K562 (cell line): ENCODE measurements at regions not wholly inside any gene's neighbourhood (a gene's known extent, or its start where the extent isn't known, plus 50 kb on each side); places are given as distances from the start of the nearest gene placed in this dataset.

Experiments used
- ATAC-seq: fragments of 200-7000 bp; cut with Tn5 transposase; 3 replicates; pipeline ENCODE4 v1.9.1; 2020; ENCODE audit warnings: moderate library complexity
- BruUV-seq: library from RNA; stranded (reverse); fragments of 400-500 nt; replicated peaks from 2 replicates; lab custom pipeline; 2021; lab: Mats Ljungman, UMichigan
- CTCF ChIA-PET: fragments of 300-600 bp; formaldehyde crosslinking; extraction: SDS; loops from one replicate; lab custom pipeline; 2021; ENCODE audit warnings: low intra/inter-chr PET ratio; lab: Yijun Ruan, JAX
- POLR2A ChIA-PET: fragments of 300-600, 350-650 bp; sonication (Branson Sonifier 250); formaldehyde crosslinking; extraction: SDS; loops from one replicate; lab custom pipeline; 2021; ENCODE audit warnings: antibody characterized with exemption, inconsistent platforms; lab: Yijun Ruan, JAX
- DNase-seq, 4 experiments: peaks; one replicate each; pipeline versions ENCODE4 v3.0.0 to v3.0.0-alpha.2; 2011 to 2018; ENCODE audit warnings: low spot score in 3 of 4, mixed read lengths in 3 of 4; ENCODE audit errors: extremely low read depth in 1 of 4
- FAIRE-seq: peaks from 2 replicates; lab custom pipeline; 2011; peaks lifted over from hg19 to GRCh38; lab: Jason Lieb, UNC
- H2AFZ ChIP-seq: 2 replicates; pipeline ENCODE4 v1.6.0; 2011; ENCODE audit warnings: low read depth, low read length, control low read depth, inconsistent platforms
- H3K27ac ChIP-seq: fragments of 200-600 bp; 3 replicates; pipeline ENCODE4 v1.8.0; 2011; ENCODE audit warnings: low read depth, mild to moderate bottlenecking, control low read depth, inconsistent platforms, low read length, moderate library complexity, mixed read lengths; ENCODE audit errors: extremely low read depth
- H3K27me3 ChIP-seq, 2 experiments: fragments of 300-600 bp in 1 of 2; 2 replicates in 1 of 2; 3 replicates in 1 of 2; pipeline versions ENCODE4 v1.6.0 to v1.8.0; 2011; ENCODE audit warnings: inconsistent platforms in 2 of 2, low read length in 2 of 2, mild to moderate bottlenecking in 1 of 2, mixed read lengths in 1 of 2, moderate library complexity in 1 of 2; ENCODE audit not compliant: control insufficient read depth in 2 of 2, insufficient read depth in 2 of 2
- H3K36me3 ChIP-seq: fragments of 300-600 bp; 3 replicates; pipeline ENCODE4 v1.8.0; 2011; ENCODE audit warnings: mild to moderate bottlenecking, low read length, inconsistent platforms; ENCODE audit not compliant: control insufficient read depth, insufficient read depth
- H3K4me1 ChIP-seq, 2 experiments: fragments of 200-600 bp in 1 of 2; replicated peaks in 1 of 2; 2 replicates in 1 of 2; 3 replicates in 1 of 2; pipeline versions ENCODE4 v1.5.1 to v1.8.0; 2011; ENCODE audit warnings: inconsistent platforms in 2 of 2, low read length in 2 of 2, mild to moderate bottlenecking in 1 of 2, mixed read lengths in 1 of 2, moderate library complexity in 1 of 2; ENCODE audit not compliant: control insufficient read depth in 2 of 2, insufficient read depth in 2 of 2
- H3K4me2 ChIP-seq: 2 replicates; pipeline ENCODE4 v1.6.1; 2011; ENCODE audit warnings: low read length, control low read depth, inconsistent platforms, mixed read lengths; ENCODE audit not compliant: insufficient read depth
- H3K4me3 ChIP-seq: fragments of 200-600 bp; sonication (generic), shearing (Covaris generic); 2 replicates; pipeline ENCODE4 v1.5.1; 2016; ENCODE audit warnings: control low read depth, inconsistent platforms
- H3K79me2 ChIP-seq: fragments of 200-600 bp; 3 replicates; pipeline ENCODE4 v1.8.0; 2011; ENCODE audit warnings: low read length, inconsistent platforms; ENCODE audit not compliant: control insufficient read depth, insufficient read depth
- H3K9ac ChIP-seq, 2 experiments: 2 replicates each; pipeline versions ENCODE4 v1.6.0 to v1.6.1; 2011; ENCODE audit warnings: low read depth in 2 of 2, low read length in 2 of 2, control low read depth in 1 of 2, inconsistent platforms in 1 of 2, mild to moderate bottlenecking in 1 of 2, mixed read lengths in 1 of 2; ENCODE audit not compliant: insufficient read depth in 1 of 2
- H3K9me1 ChIP-seq: one replicate; pipeline ENCODE4 v1.6.0; 2011; ENCODE audit warnings: inconsistent platforms, mild to moderate bottlenecking, low read length, moderate library complexity; ENCODE audit not compliant: control insufficient read depth, insufficient read depth
- H3K9me3 ChIP-seq: replicated peaks from 2 replicates; pipeline ENCODE4 v1.5.1; 2011; ENCODE audit warnings: low read depth, low read length, inconsistent platforms; ENCODE audit not compliant: control insufficient read depth, insufficient read depth
- H4K20me1 ChIP-seq: replicated peaks from 2 replicates; pipeline ENCODE4 v1.6.1; 2011; ENCODE audit warnings: low read length, inconsistent platforms, mixed read lengths; ENCODE audit not compliant: control insufficient read depth, insufficient read depth
- BCOR ChIP-seq: fragments of 450-650 bp; IDR thresholded peaks from 2 replicates; pipeline ENCODE4 v1.6.1; 2016
- CC2D1A ChIP-seq: fragments of 450-650 bp; IDR thresholded peaks from 2 replicates; pipeline ENCODE4 v1.6.1; 2017; ENCODE audit warnings: mild to moderate bottlenecking
- CEBPB ChIP-seq: fragments of 450-650 bp; IDR thresholded peaks from 2 replicates; pipeline ENCODE4 v1.6.1; 2016; ENCODE audit warnings: missing genetic modification characterization, missing compliant biosample characterization
- CREB1 ChIP-seq, 2 experiments: sonication (generic) in 1 of 2; formaldehyde crosslinking in 1 of 2; IDR thresholded peaks; 2 replicates each; pipeline versions ENCODE4 v1.6.1 to v1.8.0; 2012 to 2022; ENCODE audit warnings: inconsistent platforms in 1 of 2, mild to moderate bottlenecking in 1 of 2, missing genetic modification reagents in 1 of 2, moderate library complexity in 1 of 2
- CREB3 ChIP-seq: fragments of 450-650 bp; conservative IDR thresholded peaks from 2 replicates; pipeline ENCODE4 v1.6.1; 2016; ENCODE audit warnings: missing genetic modification characterization, low read depth, mild to moderate bottlenecking, missing compliant biosample characterization, moderate library complexity
- DEAF1 ChIP-seq: fragments of 450-650 bp; formaldehyde crosslinking; IDR thresholded peaks from 2 replicates; pipeline ENCODE4 v1.4.0; 2020; ENCODE audit warnings: mild to moderate bottlenecking, moderate library complexity
- DLX4 ChIP-seq: fragments of 250-450 bp; sonication (Bioruptor Pico); IDR thresholded peaks from 2 replicates; pipeline ENCODE4 v1.6.1; 2021; ENCODE audit warnings: mild to moderate bottlenecking
- MYNN ChIP-seq, 2 experiments: sonication (generic); formaldehyde crosslinking in 1 of 2; IDR thresholded peaks; 2 replicates each; pipeline versions ENCODE4 v1.5.0 to v1.6.1; 2016 to 2020; ENCODE audit warnings: antibody characterized with exemption in 1 of 2, missing genetic modification reagents in 1 of 2
- SNRNP70 ChIP-seq: fragments of 200-400 bp; formaldehyde crosslinking; optimal IDR thresholded peaks from 2 replicates; pipeline ENCODE3; 2017; ENCODE audit warnings: low read depth, low read length
- ZNF143 ChIP-seq: sonication (generic); formaldehyde crosslinking; IDR thresholded peaks from 2 replicates; pipeline ENCODE4 v1.9.0; 2022; ENCODE audit warnings: mild to moderate bottlenecking, missing genetic modification reagents
- ZNF764 ChIP-seq: fragments of 250-450 bp; sonication (Bioruptor Pico); IDR thresholded peaks from 2 replicates; pipeline ENCODE4 v1.4.0; 2020; ENCODE audit warnings: low read depth, mild to moderate bottlenecking, moderate library complexity
- WGBS: fragments of 100-300 bp; shearing (Covaris generic); methylation state at CpG from one replicate; pipeline ENCODE4 v1.1.6; 2016; ENCODE audit warnings: low coverage, mixed read lengths; ENCODE audit not compliant: insufficient coverage; ENCODE audit errors: missing lambda C conversion rate; 5-methylcytosine and 5-hydroxymethylcytosine counted together
- in situ Hi-C: fragments of 300-500 bp; cut with MboI; formaldehyde crosslinking; loops from 4 replicates; pipeline ENCODE4 v1.15.0; 2018; ENCODE audit warnings: inconsistent platforms, mixed read lengths
- intact Hi-C: fragments of 100-400 bp; cut with micrococcal nuclease; formaldehyde crosslinking; loops from 2 replicates; pipeline ENCODE4 v1.14.2; 2022

GRCh38 chr2:195319112-195319460 lies 337.9 kb upstream of the SLC39A10 start:
- no peak overlapping the region for H3K4me3 ChIP-seq
- no peaks in the 10 kb centered on the region for H3K79me2 ChIP-seq
- POLR2A ChIA-PET = interaction anchor here (1.1 kb wide), 1 partner anchor 341 kb away, joined by 3 read pairs; no protein-coding TSS in a partner anchor
- no peak for FAIRE-seq
- no peak overlapping the region for H3K27ac ChIP-seq
- TF ChIP-seq SNRNP70 (no peak), CEBPB (tag) (0 out of 2 replicates have a peak, but pooled peaks have one; percentile 2)
- intact Hi-C loops (loop anchor here (2.0 to 10.0 kb wide), 3 partner anchors 342 to 774 kb away; partner anchors contain the start of gene DNAH7), in situ Hi-C loops (no loop called here)
- H3K9me1 ChIP-seq = no peaks in the 10 kb centered on the region
- H3K4me1 ChIP-seq = no peaks in the 10 kb centered on the region; a peak in 2 of 5 replicates
- no peak overlapping the region for H3K9ac ChIP-seq
- no TSS peak for BruUV-seq
- no peak overlapping the region for H3K4me2 ChIP-seq
- no peaks in the 10 kb centered on the region for H4K20me1 ChIP-seq
- no peak for DNase-seq
- peak; percentile 22; the same call in 1 of the 3 replicates for ATAC-seq
- H3K9me3 ChIP-seq = peaks cover 4% of the 10 kb centered on the region; the same call in 1 of the 2 replicates
- CTCF ChIA-PET = no interaction called here
- no peaks in the 10 kb centered on the region for H3K36me3 ChIP-seq
- H3K27me3 ChIP-seq = no peaks in the 10 kb centered on the region
- 50% methylated on average over 3 of the region's 3 CpGs for WGBS
- peak overlapping the region; percentile 29 for H2AFZ ChIP-seq

GRCh38 chr2:195318440-195319111 lies 338.4 kb upstream of the SLC39A10 start:
- in situ Hi-C loops = no loop called here
- H3K4me2 ChIP-seq = no peak overlapping the region
- no peaks in the 10 kb centered on the region for H3K27me3 ChIP-seq
- peak; percentile 69 for FAIRE-seq
- ChIA-PET POLR2A (no interaction called here), CTCF (no interaction called here)
- no peaks in the 10 kb centered on the region; a peak in 2 of 5 replicates for H3K4me1 ChIP-seq
- ATAC-seq = peak; percentile 69
- 0% methylated on average over 2 of the region's 2 CpGs for WGBS
- no peaks in the 10 kb centered on the region for H3K79me2 ChIP-seq
- H3K27ac ChIP-seq = no peak overlapping the region
- peak overlapping the region; percentile 29; the same call in 1 of the 2 replicates for H2AFZ ChIP-seq
- intact Hi-C loops = loop anchor here (2.0 to 10.0 kb wide), 3 partner anchors 342 to 774 kb away; partner anchors contain the start of gene DNAH7
- peaks cover 1% of the 10 kb centered on the region; the same call in 1 of the 2 replicates for H3K9me3 ChIP-seq
- no peak overlapping the region for H3K4me3 ChIP-seq
- no peak overlapping the region for H3K9ac ChIP-seq
- no TSS peak for BruUV-seq
- no peaks in the 10 kb centered on the region for H3K9me1 ChIP-seq
- peak; percentile 7 to 68 (median 20) for DNase-seq
- H4K20me1 ChIP-seq = no peaks in the 10 kb centered on the region
- H3K36me3 ChIP-seq = no peaks in the 10 kb centered on the region
- no peak for TF ChIP-seq CREB3 (tag)
- no peak for TF ChIP-seq ZNF764 (CRISPR knock-in tag)
- 0 out of 2 replicates have a peak, but pooled peaks have one; percentile 18 for TF ChIP-seq CC2D1A
- TF ChIP-seq MYNN (IDR thresholded peaks at IDR 0.05) = no peak
- TF ChIP-seq MYNN (CRISPR knock-in tag; IDR thresholded peaks at IDR 0.05) = no peak
- TF ChIP-seq ZNF143 (CRISPR knock-in tag) = no peak
- TF ChIP-seq DLX4 (CRISPR knock-in tag) = no peak
- peak; percentile 72; the same call in 1 of the 2 replicates for TF ChIP-seq DEAF1 (CRISPR knock-in tag)
- TF ChIP-seq BCOR = no peak
- no peak for TF ChIP-seq CREB1 (IDR thresholded peaks at IDR 0.05)
- TF ChIP-seq CREB1 (CRISPR knock-in tag; IDR thresholded peaks at IDR 0.05) = no peak
